Ovary (tissue), 3 donors: ENCODE measurements at regions not wholly inside any gene's neighbourhood (a gene's known extent, or its start where the extent isn't known, plus 50 kb on each side); places are given as distances from the start of the nearest gene placed in this dataset.

Experiments
- CTCF ChIP-seq, 3 donors: fragments of 450-650 bp in 2 of 3; fragments of 200-600 bp in 1 of 3; IDR thresholded peaks; one replicate each; pipeline versions ENCODE4 v1.5.1 to v1.8.0; 2016 to 2022; ENCODE audit warnings: antibody characterized with exemption in 3 of 3, mild to moderate bottlenecking in 1 of 3
- EP300 ChIP-seq: sonication (generic); formaldehyde crosslinking; IDR thresholded peaks from one replicate; pipeline ENCODE4 v1.6.1; 2017; ENCODE audit warnings: antibody characterized with exemption
- POLR2A ChIP-seq: fragments of 450-650 bp; IDR thresholded peaks from one replicate; pipeline ENCODE4 v1.6.1; 2017; ENCODE audit warnings: antibody characterized with exemption, mild to moderate bottlenecking, moderate library complexity
- donor health status: DM: no; HTN: no; CAD: no.

DNA sequence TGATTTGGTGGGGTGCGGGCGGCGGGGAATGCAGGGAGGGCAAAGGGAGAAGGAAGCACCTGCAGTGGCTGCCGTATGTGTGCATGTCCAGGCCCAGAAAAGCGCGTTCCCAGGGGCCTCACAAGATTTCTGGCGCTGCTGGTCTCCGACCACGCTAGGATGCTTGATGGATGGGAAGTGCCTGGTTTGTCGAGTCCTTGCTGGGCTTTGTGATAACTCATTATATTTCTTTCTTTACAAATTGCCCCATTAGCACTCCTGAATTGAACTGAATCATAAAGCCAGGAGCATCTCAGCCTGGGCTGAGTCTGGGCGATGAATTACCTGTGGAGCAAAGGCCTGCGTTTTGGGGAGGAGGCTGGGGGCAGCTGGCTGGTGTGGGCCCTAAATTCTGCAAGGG lies 69.2 kb upstream of the LMO1 start:
- TF ChIP-seq POLR2A (no peak), CTCF (IDR thresholded peaks at IDR 0.05) (no peak), EP300 (no peak)
